GM12875 (cell line): ENCODE measurements at regions not wholly inside any gene's neighbourhood (a gene's known extent, or its start where the extent isn't known, plus 50 kb on each side); places are given as distances from the start of the nearest gene placed in this dataset.

ENCODE experiments used
- H3K4me3 ChIP-seq: one replicate; pipeline ENCODE4 v1.5.1; 2011; ENCODE audit warnings: low read depth, low read length, control low read depth
- TF ChIP-seq, protein P1 (sequence below): IDR thresholded peaks from 2 replicates; pipeline ENCODE4 v1.5.1; 2011; ENCODE audit warnings: low read depth, mild to moderate bottlenecking, control low read depth, inconsistent platforms, low read length, moderate library complexity, borderline replicate concordance; ENCODE audit not compliant: insufficient read depth

- TF ChIP-seq, protein P1, sequence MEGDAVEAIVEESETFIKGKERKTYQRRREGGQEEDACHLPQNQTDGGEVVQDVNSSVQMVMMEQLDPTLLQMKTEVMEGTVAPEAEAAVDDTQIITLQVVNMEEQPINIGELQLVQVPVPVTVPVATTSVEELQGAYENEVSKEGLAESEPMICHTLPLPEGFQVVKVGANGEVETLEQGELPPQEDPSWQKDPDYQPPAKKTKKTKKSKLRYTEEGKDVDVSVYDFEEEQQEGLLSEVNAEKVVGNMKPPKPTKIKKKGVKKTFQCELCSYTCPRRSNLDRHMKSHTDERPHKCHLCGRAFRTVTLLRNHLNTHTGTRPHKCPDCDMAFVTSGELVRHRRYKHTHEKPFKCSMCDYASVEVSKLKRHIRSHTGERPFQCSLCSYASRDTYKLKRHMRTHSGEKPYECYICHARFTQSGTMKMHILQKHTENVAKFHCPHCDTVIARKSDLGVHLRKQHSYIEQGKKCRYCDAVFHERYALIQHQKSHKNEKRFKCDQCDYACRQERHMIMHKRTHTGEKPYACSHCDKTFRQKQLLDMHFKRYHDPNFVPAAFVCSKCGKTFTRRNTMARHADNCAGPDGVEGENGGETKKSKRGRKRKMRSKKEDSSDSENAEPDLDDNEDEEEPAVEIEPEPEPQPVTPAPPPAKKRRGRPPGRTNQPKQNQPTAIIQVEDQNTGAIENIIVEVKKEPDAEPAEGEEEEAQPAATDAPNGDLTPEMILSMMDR, result no peak
Observed at GRCh38 chr3:70565861-70566260, 253.4 kb upstream of the MDFIC2 start.

GRCh38 chr3:70564552-70564951 is 252.1 kb upstream of the MDFIC2 start:
- no peak overlapping the region for H3K4me3 ChIP-seq
- TF ChIP-seq, protein P1, result no peak

More at GRCh38 chr3:70565861-70566260, 253.4 kb upstream of the MDFIC2 start:
- no peak overlapping the region for H3K4me3 ChIP-seq

- no peak overlapping the region for H3K4me3 ChIP-seq
Observed at GRCh38 chr3:70561796-70562195, 249.4 kb upstream of the MDFIC2 start.

GRCh38 chr3:70558956-70559355 is 246.5 kb upstream of the MDFIC2 start:
- no peak overlapping the region for H3K4me3 ChIP-seq
- TF ChIP-seq, protein P1, result no peak

More at GRCh38 chr3:70561796-70562195, 249.4 kb upstream of the MDFIC2 start:
- TF ChIP-seq, protein P1, result no peak

DNA sequence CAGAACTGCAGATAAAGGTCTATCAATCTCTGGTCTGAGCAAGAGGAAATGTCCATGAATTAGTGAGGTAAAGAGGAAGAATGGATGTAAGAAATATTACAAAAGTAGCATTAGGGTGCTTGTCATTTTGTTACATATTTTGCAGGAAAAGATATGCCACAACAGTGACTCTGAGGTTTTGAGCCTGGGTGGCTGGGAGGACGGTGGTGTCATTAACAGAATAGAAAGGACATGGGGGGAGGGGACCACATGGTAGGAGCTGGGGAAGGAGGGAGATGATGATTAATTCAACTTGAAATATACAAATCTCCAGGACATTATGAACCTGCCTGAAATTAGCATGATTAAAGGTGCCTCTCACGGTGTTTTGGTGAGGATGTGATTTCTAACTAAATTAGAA is 245.5 kb upstream of the MDFIC2 start:
- TF ChIP-seq, protein P1, result no peak
- H3K4me3 ChIP-seq, result no peak overlapping the region

- H3K4me3 ChIP-seq, result no peak overlapping the region
- TF ChIP-seq, protein P1, result no peak
Observed at GRCh38 chr3:70556056-70556455, 243.6 kb upstream of the MDFIC2 start.

GRCh38 chr3:70554170-70554569 is 241.7 kb upstream of the MDFIC2 start:
- TF ChIP-seq, protein P1, result no peak
- no peak overlapping the region for H3K4me3 ChIP-seq
